ENCODE measurements at regions not wholly inside any gene's neighbourhood (a gene's known extent, or its start where the extent isn't known, plus 50 kb on each side); places are given as distances from the start of the nearest gene placed in this dataset.
"Not testable (repeated sequence)": the region's sequence is repeated elsewhere in the genome, so short reads cannot be mapped to it uniquely, and the experiment has no call there.

GRCh38 chr3:18725668-18726407 is 300.7 kb upstream of the SATB1 start:
- peak; percentile 68 for DNase-seq

- DNase-seq, result no peak
These were observed 299.3 kb upstream of the SATB1 start for GRCh38 chr3:18724456-18724855.

- DNase-seq, result peak; percentile 69
These were observed 298.2 kb upstream of the SATB1 start for GRCh38 chr3:18723206-18723810.

GRCh38 chr3:18720543-18720942 is 295.4 kb upstream of the SATB1 start:
- no peak for DNase-seq

GRCh38 chr3:18717598-18717997 is 292.5 kb upstream of the SATB1 start:
- DNase-seq, result no peak

- DNase-seq, result peak; percentile 31
These were observed 291.7 kb upstream of the SATB1 start for GRCh38 chr3:18716821-18717220.

- no peak for DNase-seq
These were observed 291.0 kb upstream of the SATB1 start for GRCh38 chr3:18716101-18716500.

- DNase-seq, result no peak
These were observed 290.1 kb upstream of the SATB1 start for GRCh38 chr3:18715208-18715607.

GRCh38 chr3:18713577-18713951 is 288.4 kb upstream of the SATB1 start:
- DNase-seq, result no peak

GRCh38 chr3:18712713-18713576 is 287.8 kb upstream of the SATB1 start:
- no peak for DNase-seq

GRCh38 chr3:18704326-18704725 is 279.2 kb upstream of the SATB1 start:
- no peak for DNase-seq

GRCh38 chr3:18703798-18704197 is 278.7 kb upstream of the SATB1 start:
- no peak for DNase-seq

- DNase-seq, result not testable (repeated sequence)
These were observed 268.6 kb upstream of the SATB1 start for GRCh38 chr3:18693588-18694329.

GRCh38 chr3:18687286-18687685 is 262.1 kb upstream of the SATB1 start:
- peak; percentile 84 for DNase-seq

GRCh38 chr3:18683900-18684299 is 258.8 kb upstream of the SATB1 start:
- DNase-seq, result no peak

- no peak for DNase-seq
These were observed 256.7 kb upstream of the SATB1 start for GRCh38 chr3:18681818-18682345.

GRCh38 chr3:18680758-18681157 is 255.6 kb upstream of the SATB1 start:
- no peak for DNase-seq

GRCh38 chr3:18679238-18679637 is 254.1 kb upstream of the SATB1 start:
- no peak for DNase-seq

GRCh38 chr3:18675197-18675596 is 250.1 kb upstream of the SATB1 start:
- no peak for DNase-seq

- DNase-seq, result no peak
These were observed 247.4 kb upstream of the SATB1 start for GRCh38 chr3:18672561-18672960.

GRCh38 chr3:18670759-18671158 is 245.6 kb upstream of the SATB1 start:
- DNase-seq, result no peak

GRCh38 chr3:18669374-18669773 is 244.2 kb upstream of the SATB1 start:
- no peak for DNase-seq

- DNase-seq, result no peak
These were observed 242.4 kb upstream of the SATB1 start for GRCh38 chr3:18667552-18667951.
